NCI-H146 treated with DMSO at 0.1 percent for 48 hours (cell line): ENCODE measurements at regions not wholly inside any gene's neighbourhood (a gene's known extent, or its start where the extent isn't known, plus 50 kb on each side); places are given as distances from the start of the nearest gene placed in this dataset.
A peak's percentile ranks its signal among the peaks of the same experiment; 100 is the strongest.
"Not testable (repeated sequence)": the region's sequence is repeated elsewhere in the genome, so short reads cannot be mapped to it uniquely, and the experiment has no call there.

Experiments used
- DNase-seq: peaks from one replicate; lab custom pipeline; 2025; ENCODE audit not compliant: unreplicated experiment; lab: John Stamatoyannopoulos, UW

DNA sequence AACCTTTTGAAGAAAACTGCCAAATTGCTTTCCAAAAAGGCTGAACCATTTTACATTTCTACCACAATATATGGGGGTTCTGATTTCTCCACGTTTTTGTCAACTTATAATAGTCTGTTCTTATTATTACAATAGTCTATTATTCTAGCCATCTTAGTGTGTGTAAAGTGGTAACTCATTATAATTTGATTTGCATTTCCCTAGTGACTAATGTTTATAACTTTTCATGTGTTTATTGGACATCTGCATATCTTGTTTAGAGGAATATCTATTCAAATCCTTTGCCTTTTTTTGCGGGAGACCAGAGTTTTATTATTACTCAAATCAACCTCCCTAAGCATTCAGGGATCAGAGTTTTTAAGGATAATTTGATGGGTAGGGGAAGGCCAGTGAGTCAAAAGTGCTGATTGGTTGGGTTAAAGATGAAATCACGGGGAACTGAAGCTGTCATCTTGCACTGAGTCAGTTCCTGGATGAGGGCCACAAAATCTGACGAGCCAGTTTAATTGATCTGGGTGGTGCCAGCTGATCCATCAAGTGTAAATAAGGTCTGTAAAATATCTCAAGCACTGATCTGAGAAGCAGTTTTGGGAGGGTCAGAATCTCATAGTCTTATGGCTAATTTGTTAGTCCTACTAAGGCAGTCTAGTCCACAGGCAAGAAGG lies 303.4 kb upstream of the NCKAP5 start:
- no peak for DNase-seq

GRCh38 chr2:133878326-133878725 lies 310.1 kb upstream of the NCKAP5 start:
- no peak for DNase-seq

- no peak for DNase-seq
Observed at GRCh38 chr2:133879703-133880102, 311.4 kb upstream of the NCKAP5 start.

- not testable (repeated sequence) for DNase-seq
Observed at GRCh38 chr2:133882159-133882558, 313.9 kb upstream of the NCKAP5 start.

GRCh38 chr2:133884739-133885381 lies 316.6 kb upstream of the NCKAP5 start:
- no peak for DNase-seq

- DNase-seq, result no peak
Observed at GRCh38 chr2:133885847-133886246, 317.6 kb upstream of the NCKAP5 start.

DNA sequence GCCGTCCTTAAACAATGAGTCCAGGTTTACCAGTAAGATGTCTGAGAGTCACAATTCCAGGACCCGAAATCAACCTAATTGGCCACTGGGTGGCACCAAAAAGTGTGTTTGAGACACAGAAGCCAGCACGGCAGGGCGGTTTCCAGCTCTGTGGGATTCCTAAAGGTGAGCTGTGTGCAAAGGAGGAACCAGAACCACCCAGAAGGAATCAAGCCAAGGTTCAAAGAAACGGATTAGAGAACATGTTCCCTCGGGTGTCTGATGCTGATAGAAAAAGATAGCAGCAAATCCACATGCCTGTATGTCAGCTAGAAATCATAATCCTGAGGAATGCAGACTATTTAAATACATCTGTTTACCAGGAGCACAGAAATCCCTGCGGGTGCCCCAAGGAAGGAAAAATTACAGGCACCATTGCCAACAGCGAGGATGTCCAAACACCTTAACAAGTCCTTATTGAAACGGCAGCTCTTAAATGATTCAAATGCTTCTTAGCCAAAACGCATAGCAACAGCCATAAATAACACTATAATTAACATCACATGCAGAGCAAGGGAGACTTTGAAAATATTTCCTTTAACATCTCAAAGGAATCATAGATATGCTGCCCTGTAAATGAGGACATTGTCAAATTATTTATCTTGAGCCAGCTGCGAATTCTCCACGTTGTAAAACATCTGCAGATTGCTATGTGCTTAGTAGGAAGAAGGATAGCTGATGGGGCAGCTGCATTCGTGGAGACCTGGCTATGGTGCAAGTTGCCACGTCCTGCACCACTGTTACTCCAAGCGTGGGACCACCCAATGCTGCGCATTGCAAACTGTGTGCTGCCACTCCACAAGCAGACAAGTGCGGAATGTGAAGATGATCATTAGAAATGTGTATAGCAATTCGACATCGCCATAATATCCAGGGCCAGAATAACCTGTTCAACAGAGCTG lies 318.7 kb upstream of the NCKAP5 start:
- DNase-seq, result peak; percentile 60

GRCh38 chr2:133887676-133888040 lies 319.4 kb upstream of the NCKAP5 start:
- DNase-seq, result no peak

GRCh38 chr2:133888107-133888506 lies 319.8 kb upstream of the NCKAP5 start:
- no peak for DNase-seq

DNA sequence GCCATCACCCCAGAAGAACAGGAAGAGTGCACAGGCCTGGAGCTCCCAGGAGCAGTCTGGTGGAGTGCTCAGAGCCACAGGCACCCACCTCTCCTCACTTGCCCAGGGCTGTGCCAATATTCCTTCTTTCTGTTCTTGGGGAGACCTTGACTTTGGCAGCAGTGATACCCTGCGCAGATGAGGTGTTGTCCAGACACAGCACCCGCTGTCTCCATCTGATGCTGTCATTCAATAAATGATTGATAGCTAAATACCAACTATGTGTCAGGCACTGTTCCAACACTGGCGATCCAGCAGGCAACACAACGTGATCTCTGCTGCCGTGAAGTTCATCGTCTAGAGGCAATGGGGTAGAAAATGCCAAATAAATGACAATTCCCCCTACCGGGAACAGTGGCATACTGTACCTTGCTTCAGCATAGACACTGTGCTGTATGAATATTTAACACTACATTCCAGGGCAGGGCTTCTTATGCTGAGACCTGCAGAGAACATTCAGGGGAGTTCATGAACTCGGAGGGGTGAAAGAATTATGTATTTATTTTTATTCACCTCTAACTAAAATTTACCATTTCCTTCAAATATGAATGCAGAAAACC lies 320.5 kb upstream of the NCKAP5 start:
- no peak for DNase-seq

GRCh38 chr2:133892352-133892913 lies 324.2 kb upstream of the NCKAP5 start:
- DNase-seq, result no peak

- no peak for DNase-seq
Observed at GRCh38 chr2:133894429-133894828, 326.2 kb upstream of the NCKAP5 start.

- DNase-seq, result not testable (repeated sequence)
Observed at GRCh38 chr2:133897838-133898237, 329.6 kb upstream of the NCKAP5 start.

DNA sequence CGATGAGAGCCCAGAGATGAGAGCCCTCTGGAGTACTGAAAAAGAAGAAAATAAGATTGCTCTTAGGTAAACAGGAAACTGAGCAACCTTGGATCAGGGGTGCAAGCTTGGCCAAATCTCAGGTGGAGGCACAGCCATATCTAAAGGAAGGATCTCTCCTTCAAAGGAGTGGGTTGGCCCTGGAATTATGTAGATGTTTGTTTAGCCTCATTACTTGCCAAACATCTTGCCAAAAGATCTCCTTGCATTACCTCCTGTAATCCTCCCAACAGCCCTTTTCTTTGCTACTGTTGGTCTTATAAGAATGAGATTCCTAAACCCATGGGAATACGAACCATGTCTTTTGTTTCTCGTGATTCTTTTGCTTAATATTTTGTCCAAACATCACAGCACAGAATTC lies 332.6 kb upstream of the NCKAP5 start:
- DNase-seq, result no peak

- no peak for DNase-seq
Observed at GRCh38 chr2:133906396-133906795, 338.1 kb upstream of the NCKAP5 start.

GRCh38 chr2:133906926-133907325 lies 338.7 kb upstream of the NCKAP5 start:
- DNase-seq, result no peak

DNA sequence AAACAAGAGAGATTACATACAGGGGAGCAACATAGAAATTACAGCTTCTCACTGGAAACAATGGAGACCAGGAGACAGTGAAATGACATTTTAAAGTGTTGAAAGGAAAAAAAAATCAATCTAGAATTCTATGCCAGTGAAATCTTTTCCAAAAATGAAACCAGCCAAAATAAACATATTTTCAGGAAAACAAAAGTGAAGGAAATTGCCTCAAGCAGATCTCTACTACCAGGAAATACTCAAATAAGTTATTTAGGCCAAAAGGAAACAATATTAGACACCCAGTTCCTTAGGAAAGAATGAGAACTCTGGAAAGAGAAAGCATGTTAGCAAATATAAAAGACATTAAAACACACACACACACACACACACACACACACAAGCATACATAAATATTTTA lies 339.9 kb upstream of the NCKAP5 start:
- DNase-seq, result no peak

- no peak for DNase-seq
Observed at GRCh38 chr2:133918141-133918540, 335.7 kb upstream of the MGAT5 start.

DNA sequence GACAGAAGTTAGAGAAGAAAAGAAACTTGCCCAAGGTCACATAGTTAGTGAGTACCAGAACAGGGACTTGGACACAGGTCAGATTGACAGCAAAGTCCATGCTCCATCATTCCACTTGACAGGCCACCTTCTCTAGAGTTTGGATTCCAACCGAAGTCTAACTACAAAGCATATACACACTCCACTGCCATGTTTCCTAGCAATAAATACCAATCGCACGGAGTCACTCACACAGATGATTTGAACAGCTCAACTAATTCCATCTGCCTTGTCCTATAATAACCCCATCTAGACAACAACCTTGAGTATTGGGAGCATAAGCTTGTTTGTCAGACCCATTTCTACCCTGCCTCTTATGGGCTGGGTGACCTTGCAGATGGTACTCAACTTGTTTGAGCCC lies 334.6 kb upstream of the MGAT5 start:
- no peak for DNase-seq

DNA sequence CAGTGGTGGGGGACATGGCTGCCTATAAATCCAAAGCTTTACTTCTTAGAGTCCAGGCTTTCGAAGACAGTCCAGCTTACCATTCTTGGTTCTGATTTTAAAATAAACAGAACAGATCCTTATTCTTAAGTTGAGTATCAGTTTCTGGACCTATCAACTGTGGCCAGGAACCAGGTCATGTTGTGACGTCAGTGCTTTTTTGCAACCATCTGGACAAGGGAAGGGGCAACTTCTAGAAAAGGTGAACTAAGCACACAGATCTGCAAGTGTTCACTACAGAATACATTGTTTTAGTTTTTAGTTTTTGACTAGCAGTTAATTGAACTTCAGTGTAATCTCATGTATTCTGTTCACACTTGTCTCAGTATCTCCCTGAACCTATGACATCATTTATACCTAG lies 326.0 kb upstream of the MGAT5 start:
- no peak for DNase-seq

GRCh38 chr2:133936096-133936495 lies 317.8 kb upstream of the MGAT5 start:
- DNase-seq, result no peak
